HG02981 (cell line): ENCODE measurements at regions not wholly inside any gene's neighbourhood (a gene's known extent, or its start where the extent isn't known, plus 50 kb on each side); places are given as distances from the start of the nearest gene placed in this dataset.
"Not testable (repeated sequence)": the region's sequence is repeated elsewhere in the genome, so short reads cannot be mapped to it uniquely, and the experiment has no call there.

ENCODE experiments used
- ATAC-seq: cut with Tn5 transposase; IDR thresholded peaks from one replicate; pipeline ENCODE4 v1.9.1; 2021; ENCODE audit warnings: mild to moderate bottlenecking, moderate library complexity; ENCODE audit not compliant: unreplicated experiment

GRCh38 chr3:158026236-158026635, 80.0 kb downstream of the SHOX2 start:
- no peak for ATAC-seq

DNA sequence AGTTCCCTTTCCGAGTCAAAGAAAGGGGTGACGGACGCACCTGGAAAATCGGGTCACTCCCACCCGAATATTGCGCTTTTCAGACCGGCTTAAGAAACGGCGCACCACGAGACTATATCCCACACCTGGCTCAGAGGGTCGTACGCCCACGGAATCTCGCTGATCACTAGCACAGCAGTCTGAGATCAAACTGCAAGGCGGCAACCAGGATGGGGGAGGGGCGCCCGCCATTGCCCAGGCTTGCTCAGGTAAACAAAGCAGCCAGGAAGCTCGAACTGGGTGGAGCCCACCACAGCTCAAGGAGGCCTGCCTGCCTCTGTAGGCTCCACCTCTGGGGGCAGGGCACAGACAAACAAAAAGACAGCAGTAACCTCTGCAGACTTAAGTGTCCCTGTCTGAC, 86.3 kb downstream of the SHOX2 start:
- not testable (repeated sequence) for ATAC-seq

GRCh38 chr3:158018462-158018861, 87.8 kb downstream of the SHOX2 start:
- ATAC-seq = no peak

GRCh38 chr3:158012901-158013300, 93.3 kb downstream of the SHOX2 start:
- no peak for ATAC-seq

DNA sequence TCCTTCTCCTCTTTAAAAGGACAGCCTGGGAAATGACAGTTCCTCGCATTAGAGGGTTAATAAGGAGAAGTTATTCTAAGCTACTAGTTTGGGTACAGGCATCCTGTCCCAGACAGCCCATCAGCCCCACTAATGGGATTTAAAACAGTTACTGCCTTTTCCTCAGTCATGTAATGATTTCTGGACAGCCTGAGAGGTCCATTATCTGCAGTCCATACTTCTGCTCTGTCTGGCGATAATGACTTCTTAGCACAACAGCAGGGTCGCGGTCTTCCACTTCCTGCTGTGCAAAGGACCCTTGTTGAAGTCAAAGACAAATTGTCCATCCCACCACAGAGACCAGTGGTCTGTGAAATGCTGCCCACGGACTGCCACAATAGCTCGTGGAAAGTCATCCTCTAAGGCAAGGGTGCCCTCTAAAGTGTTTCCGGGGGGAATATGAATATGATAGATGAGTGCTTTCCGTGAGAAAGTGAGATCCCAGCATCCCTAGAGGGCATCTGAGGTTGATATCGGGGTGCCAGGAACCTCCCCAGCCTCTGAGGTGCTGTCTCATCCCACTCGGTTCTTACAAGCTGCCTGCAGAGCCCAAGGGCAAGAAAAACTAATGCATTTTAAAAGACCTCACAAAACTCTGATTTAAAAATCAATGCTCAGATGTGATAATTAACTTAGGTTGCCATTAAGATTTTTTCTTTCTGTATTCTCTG, 100.7 kb downstream of the SHOX2 start:
- no peak for ATAC-seq

- ATAC-seq = no peak
Measured at GRCh38 chr3:157999246-157999645, 107.0 kb downstream of the SHOX2 start.

- ATAC-seq = no peak
Measured at GRCh38 chr3:157982359-157982758, 123.9 kb downstream of the SHOX2 start.

DNA sequence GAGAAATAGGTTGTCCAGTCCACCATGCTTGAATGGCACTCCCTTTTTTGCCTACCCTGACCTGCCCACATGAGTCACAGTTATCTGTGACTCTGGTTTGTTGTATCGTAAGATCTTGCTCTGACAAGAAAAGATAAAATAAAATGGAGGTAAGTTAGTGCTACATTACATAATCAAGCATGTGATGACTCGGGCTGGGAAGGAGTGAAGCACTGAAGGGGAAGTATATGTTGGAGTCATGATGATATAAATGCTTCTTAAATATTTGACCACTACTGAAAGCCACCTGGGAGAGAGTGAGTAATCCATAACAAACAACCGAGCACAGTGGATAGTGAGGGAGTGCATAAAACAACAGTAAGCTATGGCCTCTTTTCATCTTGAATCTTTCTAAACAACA, 124.4 kb downstream of the SHOX2 start:
- ATAC-seq = no peak

- ATAC-seq = no peak
Measured at GRCh38 chr3:157979022-157979421, 127.2 kb downstream of the SHOX2 start.

GRCh38 chr3:157961665-157962064, 144.6 kb downstream of the SHOX2 start:
- ATAC-seq = no peak

GRCh38 chr3:157958457-157958856, 147.8 kb downstream of the SHOX2 start:
- ATAC-seq = no peak

DNA sequence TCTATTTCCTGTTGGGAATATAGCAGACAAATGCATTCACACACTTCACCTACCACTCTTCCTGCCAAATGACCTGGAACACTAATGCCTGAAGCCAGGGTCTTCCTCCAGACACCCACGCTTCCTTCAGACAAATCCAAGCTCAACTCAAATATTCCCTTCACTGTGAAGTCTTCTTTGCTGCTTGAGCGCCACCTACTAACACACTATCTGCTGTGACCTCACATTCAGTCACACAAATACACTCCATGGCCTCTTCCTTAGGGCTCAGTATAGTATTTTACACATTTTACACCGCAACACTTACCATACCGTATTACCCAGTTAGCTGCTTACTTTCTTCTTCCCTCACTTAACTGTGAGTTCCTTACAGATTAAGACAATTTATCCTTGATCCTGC, 149.4 kb downstream of the SHOX2 start:
- ATAC-seq = no peak

GRCh38 chr3:157956176-157956575, 150.0 kb downstream of the SHOX2 start:
- no peak for ATAC-seq

DNA sequence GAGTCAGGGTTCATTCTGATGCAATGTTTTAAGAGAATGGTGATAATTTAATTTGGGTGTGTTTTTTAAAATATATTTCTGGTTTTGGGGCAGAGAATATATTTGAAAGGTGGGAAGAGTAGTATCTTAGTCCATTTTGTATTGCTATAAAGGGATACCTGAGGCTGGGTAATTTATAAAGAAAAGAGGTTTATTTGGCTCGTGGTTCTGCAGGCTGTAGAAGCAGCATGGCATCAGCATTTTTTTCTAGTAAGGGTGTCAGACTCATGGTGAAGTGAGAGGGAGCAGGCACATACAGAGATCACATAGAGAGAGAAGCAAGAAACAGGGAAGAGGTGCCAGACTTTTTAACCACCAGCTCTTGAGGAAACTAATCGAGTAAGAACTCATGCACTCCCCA, 152.7 kb downstream of the SHOX2 start:
- ATAC-seq = no peak

DNA sequence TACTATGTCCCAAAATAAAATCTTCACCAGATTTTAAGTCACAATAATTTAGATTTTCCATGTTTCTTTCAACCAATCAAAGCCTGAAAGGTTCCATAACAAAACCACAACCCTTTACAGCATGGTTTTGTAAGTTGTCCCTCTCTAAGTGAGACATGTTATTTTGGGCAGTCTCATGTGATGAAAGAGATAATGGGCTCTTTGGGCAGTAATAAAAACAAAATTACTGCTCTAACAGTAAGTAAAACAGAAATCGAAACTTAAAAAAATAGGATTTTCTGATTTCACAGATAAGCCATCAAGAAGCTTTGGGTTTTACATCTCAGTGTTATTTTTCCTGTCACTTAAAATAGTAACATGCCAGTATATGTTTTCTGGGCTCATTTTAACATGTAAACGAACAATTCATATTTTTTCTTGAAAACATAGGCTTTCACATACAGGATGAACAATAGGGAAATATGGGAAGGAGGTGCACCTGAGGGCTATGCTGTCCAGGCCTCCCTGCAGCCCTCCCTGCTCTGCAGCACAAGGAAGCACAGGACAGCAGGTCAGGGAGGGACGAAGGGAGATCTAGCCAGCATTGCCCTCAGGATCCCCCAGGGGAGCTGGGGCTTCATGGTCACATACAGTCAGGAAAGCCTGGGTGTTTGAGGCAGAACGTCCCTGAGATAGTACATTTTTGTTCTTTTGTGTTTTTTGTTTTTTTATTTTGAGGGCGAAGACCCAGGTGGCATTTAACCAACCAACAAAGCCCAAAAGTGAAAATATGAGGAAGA, 157.4 kb downstream of the SHOX2 start:
- no peak for ATAC-seq

DNA sequence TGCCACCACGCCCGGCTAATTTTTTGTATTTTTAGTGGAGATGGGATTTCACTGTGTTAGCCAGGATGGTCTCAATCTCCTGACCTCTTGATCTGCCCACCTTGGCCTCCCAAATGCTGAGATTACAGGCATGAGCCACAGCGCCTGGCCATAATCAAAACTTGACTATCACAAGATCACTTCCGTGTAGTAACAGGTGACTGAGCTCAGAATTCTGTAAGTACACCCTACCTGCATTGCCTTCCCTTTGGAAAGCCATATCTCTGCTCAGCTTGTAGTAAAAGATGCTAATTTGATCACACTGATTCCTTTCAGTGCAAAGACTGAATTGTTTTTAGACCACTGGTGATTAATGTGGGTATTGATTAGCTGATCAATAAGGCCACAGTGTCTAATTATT, 167.1 kb downstream of the SHOX2 start:
- no peak for ATAC-seq

DNA sequence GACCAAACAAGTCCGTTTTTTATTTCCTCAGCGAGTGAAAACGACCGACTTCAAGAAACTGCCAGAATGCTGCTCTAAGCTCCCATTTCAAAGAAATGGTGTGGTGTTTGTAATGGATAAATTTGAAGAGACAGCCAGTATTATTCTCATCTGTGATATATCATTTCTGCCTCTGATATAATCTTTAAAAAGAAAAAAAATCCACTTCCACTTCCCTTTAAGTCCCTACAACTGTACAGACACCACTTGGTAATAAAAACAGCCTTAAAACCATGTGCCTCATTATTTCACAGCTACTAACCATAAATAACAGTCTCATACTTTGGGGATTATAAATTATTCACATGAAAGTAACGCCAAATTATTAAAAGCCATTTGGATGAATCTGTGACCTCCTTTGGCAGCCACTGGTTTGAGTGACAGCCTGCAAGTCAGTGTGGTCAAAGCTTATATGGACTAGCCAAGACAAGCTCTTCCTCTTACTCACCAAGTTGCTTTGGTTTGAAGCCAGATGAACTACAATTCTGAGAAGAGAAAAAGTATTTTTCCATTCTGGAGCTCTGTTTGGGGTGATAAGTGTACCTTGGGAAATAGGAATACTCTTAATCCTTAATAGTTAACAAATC, 168.0 kb downstream of the SHOX2 start:
- no peak for ATAC-seq

- ATAC-seq = no peak
Measured at GRCh38 chr3:157931517-157931916, 174.7 kb downstream of the SHOX2 start.

- no peak for ATAC-seq
Measured at GRCh38 chr3:157930000-157930780, 176.0 kb downstream of the SHOX2 start.

GRCh38 chr3:157926822-157927221, 179.4 kb downstream of the SHOX2 start:
- ATAC-seq = no peak

DNA sequence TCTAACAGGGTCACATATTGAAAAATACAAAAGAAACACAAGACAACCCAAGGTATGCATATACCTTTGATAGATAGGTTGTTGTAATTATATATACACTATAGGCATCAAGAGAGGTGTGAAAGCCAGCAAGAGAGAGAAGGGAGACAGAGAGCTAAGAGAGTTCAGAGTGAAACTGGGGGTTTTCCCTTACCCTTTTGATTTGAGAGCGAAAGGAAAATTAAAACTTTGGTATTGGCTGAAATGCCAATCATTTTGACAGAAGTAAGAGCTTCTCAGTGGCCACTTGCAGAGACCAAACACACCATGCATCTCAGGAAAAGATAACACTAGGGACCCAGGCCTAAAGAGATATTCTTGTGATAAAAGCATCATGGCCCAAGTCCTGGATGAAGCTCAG, 183.6 kb downstream of the SHOX2 start:
- ATAC-seq = no peak
